HG02571 (cell line): ENCODE measurements at regions not wholly inside any gene's neighbourhood (a gene's known extent, or its start where the extent isn't known, plus 50 kb on each side); places are given as distances from the start of the nearest gene placed in this dataset.
"Not testable (repeated sequence)": the region's sequence is repeated elsewhere in the genome, so short reads cannot be mapped to it uniquely, and the experiment has no call there.

Experiments
- ATAC-seq: cut with Tn5 transposase; IDR thresholded peaks from one replicate; pipeline ENCODE4 v1.9.1; 2021; ENCODE audit warnings: mild to moderate bottlenecking, moderate library complexity; ENCODE audit not compliant: unreplicated experiment

DNA sequence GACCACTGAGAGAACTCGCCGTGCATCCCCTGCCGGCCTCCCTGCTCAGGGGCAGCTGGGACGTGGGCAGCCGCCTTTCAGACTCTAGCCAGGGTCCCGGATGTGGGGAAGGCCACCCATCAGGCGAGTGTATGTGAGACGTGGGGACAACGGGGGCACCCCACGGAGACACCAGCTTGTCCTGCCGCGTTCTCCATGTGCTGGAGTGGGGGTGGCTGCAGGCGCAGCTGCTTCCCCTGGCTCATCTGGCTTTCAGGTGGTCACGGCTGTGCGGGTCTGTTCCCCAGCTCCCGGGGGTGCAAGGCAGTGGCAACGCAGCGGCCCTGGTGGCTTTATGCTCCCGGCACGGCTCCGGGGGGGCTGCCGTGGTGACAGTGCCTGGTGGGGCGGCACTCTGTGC is 4427.5 kb upstream of the TPTE start:
- not testable (repeated sequence) for ATAC-seq

DNA sequence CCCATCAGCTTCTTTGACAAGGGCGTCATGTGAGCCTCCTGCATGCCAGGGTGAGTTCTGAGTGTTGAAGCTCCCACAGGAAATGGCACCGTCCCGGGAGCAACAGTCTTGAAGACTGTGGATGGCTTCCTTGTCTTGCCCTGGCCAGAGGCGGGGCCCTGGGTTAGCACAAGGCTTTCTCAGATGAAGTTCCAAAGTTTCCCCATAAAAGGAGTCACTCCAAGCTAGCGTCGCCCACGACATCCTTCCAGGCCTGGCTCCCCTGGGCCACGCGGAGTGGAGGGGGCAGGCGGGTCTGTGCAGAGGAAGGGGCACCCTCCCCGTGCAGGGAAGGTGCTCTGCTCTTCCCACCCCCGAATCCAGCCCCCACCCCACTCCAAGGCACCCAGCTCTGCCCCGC is 4426.1 kb upstream of the TPTE start:
- ATAC-seq = not testable (repeated sequence)

DNA sequence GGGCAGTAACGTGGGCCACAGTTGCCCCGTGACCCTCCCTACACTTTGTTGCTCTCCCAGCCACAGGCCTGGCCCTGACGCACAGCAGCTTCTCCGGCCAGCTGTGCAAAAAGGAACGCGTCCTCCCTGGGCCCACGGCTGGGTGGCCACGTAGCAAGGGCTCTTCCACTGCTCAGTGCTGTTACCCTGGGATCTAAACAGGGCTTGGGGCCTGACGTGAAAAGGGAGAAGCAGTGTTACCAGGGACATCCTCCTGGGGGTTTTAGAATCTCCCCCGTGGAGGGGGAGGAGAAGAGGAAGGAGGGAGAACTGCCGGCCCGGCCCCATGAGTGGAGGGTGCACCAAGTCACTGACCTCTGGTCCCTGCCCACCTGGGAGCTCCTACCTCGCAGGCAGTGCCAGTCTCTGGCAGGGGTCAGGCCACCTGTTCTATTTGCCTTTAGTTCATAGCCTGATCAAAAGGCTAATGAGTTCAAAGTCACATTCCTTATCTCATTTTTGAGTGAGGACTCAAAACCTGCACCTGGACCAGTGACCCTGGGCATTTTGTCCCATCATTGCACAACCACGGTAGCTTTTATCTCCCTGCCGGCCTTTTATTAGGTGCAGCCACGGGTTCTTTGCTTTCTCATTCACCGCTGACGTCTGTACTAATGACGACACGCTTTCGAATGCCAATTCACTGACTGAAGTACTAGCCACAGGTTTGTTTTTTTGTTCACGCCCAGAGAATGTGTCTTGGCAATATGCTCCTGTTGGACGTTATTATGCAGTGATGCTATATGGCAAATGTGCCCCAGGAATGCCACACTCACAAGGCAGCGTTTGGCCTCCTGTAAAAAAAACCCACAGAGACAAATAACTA is 4424.6 kb upstream of the TPTE start:
- not testable (repeated sequence) for ATAC-seq

DNA sequence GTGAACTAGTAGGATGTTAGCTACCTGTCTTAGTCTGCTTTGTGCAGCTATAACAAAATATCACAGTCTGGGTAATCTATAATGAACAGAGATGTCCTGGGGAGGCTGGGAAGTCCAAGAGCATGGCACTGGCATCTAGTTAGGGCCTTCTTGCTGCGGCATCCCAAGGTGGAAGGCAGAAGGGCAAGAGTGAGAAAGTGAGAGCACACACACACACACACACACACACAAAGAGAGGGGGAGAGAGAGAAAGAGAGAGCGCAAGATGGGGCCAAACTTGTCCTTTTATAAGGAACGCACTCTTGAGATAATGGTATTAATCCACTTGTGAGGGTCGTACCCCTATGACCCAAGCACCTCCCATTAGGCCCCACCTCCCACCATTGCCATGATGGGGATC is 4423.6 kb upstream of the TPTE start:
- not testable (repeated sequence) for ATAC-seq

DNA sequence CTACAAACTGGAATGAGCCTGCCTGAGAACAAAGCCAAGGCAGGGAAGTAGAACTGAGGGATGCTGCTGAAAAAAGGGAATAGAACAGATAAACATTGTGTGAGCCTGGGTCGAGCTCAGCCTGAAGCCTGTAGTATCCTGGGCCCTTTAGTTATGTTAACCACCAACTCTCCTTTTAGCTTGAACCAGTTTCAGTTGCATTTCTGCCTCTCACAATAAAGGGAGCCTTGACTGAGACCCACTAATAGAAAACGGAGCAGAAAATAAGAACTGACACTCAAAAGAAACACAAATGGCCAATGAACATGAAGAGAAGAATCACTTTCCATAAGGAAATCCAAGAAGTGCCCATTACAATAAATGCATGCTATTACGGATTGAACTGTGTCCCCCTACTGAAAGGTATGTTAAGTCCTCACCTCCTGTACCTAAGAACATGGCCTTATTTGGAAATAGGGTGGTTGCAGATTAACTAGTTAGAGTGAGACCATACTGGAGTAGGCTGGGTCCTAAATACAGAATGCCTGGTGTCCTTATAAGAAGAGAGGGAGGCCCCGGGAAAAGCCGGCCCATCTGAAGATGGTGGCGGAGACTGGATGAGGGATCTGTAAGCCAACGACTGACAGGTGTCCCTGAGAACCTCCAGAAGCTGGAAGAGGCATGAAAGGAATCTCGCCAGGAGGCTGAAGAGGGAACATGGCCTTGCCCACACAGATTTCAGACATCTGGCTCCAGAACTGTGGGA is 4423.0 kb upstream of the TPTE start:
- not testable (repeated sequence) for ATAC-seq

DNA sequence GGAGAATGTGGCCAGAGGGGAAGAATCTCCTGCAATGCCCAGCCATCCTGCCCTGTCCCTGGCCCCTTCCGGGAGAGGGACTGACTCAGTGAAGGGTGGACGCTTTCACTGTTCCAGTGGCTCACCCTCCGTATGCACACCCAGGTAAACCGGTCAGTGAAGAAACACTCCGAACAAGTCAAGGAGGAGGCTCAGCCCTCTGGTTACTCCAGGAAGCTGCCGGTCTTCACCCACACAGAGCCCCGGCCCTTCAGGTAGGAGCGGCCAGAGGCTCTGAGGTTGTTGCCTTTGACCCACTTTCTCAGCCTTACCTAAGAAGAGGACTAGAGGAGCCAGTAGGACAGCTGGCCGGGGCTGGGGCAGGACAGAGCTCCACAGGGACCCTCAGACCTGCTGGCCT is 4419.8 kb upstream of the TPTE start:
- ATAC-seq = not testable (repeated sequence)

DNA sequence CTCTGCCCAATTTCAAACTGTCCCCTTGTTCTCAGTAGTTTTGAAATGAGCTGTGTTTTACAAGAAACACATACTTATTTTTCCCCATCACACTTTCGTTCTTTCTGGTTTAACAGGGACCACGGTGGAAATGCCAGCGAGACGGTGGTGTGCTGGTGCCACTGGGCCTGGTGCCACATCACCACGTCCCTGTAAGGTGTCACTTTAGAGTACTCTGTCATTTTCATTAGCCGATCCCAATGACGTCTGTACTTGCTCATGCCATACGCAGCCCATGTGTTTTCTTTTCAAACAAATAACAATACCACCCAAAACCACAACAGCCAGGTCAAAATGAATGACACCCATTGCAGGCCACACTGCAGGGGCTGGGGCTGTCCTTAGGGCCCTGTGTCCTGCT is 4416.8 kb upstream of the TPTE start:
- not testable (repeated sequence) for ATAC-seq

DNA sequence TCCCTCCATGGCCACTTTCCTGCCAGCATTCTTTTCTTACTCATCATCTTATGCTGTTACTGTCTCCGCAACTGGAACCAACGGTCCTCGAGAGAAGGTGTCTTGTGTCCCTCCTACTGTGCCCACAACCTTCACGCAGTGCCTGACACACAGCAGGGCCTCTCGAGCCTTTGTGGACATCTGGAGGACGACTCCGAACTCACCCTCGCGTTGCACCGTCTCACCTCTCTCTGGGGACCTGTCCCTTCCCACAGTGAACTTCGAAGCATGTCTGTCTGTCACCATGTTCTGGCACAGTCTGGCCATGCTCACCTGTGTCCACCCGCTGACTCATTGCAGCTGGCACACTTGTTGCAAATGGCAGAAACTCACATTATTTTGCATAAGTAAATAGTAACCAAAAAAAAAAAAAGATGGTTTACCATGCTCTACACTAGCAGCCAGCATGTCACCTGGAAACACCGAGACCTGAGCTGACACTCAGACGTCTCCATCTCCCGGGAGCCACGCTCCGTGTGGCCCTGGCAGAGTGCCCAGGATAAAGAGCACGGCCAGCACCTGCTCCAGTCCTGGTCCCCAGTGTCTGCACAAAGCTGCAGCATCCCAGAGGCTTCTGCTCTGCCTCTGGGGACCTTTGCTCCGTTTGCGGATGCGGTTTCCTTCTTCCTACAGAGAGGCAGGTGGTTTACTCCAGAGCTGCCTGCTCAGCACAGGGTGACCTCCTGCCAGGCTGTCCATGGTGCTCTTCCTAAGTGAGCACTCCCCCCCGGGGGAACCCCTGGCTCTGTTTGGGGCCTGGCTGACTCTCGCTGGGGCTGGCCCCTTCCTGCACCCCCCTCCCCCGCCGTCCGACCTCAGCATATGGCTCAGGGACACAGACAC is 4414.5 kb upstream of the TPTE start:
- ATAC-seq = not testable (repeated sequence)

DNA sequence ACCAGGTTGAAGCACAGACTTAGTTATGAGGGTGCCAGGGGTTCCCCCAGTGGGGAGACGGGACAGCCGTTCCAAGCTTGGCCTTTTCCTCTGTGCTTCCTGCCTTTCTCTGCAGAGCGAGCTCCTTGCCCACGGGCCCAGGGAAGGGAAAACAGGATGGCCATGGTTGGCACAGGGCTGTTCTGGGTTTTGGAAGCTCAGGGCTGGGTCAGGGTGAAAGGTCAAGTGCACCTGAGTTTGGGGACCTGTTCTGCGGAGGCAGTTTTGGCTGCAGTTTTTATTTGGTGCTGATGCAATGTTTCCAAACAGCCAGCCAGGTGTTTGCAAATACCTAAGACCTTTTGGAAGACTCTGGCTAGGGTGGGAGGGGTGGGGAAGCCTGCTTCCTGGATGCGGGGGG is 4412.5 kb upstream of the TPTE start:
- not testable (repeated sequence) for ATAC-seq

DNA sequence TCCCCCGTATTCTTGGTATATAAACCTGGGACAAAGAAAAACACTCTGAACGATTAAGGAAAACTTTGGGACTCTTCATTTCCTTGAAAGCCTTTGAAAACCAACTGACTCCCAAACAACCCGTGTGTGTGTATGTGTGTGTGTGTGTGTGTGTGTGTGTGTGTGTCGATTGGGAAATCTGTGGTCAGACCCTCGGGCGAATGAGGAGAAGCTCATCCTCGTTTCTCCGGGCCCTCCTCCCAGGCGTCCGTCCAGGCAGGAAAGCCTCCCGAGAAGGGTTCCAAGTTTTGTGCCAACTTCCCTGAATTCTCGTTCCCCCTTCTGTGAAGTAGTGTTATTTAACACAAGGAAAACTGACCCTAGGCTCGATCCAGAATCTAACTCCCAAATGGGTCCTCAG is 4411.6 kb upstream of the TPTE start:
- not testable (repeated sequence) for ATAC-seq

DNA sequence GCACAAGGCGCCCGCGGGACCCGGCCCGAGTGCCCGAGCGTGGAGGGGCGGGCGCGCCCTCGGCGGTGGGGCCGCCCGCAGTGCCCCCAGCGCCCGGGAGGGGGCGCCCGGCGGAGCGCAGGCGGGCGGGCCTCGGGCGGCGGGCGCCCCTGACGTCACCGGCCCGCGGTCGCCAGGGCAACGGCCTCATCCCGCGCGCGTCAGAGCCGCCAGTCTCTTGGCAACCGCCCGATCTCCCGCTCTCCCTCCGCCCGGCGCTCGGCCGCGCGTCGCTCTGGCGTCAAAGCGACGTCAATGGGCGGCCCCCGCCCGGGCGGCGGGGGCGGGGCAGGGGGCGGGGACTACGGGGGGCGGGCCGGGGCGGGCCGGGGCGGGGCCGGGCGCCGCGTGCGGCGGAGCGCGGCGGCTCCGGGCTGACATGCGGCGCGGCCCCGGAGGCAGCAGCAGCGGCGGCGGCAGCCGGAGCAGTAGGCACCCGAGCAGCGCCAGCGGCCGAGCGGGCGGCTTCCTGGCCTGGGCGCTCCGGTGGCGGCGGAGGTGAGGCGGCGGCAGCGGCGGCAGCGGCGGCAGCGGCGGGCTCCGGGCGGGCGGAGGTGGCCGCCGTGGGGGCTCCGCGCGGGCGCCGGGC is 4410.6 kb upstream of the TPTE start:
- peak; percentile 80 for ATAC-seq

DNA sequence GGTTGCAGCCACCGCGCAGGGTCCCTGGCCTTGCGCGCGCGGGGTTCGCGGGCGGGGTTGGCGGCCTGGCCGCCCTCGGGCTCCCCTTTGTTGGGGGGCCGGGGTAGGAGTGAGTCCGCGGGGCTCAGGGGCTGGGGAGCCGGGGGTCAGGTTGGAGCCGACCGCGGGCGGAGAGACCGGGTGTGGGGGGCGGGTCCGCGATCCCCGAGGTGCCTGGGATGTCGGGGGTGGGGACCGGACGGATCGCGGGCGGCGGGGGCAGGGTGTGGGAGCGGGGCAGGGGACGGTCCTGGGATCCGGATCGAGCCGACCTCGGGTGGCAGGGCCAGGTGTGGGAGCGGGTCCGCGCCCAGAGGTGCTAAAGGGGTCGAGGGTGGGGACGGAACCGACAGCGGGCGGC is 4410.0 kb upstream of the TPTE start:
- ATAC-seq = peak; percentile 14

DNA sequence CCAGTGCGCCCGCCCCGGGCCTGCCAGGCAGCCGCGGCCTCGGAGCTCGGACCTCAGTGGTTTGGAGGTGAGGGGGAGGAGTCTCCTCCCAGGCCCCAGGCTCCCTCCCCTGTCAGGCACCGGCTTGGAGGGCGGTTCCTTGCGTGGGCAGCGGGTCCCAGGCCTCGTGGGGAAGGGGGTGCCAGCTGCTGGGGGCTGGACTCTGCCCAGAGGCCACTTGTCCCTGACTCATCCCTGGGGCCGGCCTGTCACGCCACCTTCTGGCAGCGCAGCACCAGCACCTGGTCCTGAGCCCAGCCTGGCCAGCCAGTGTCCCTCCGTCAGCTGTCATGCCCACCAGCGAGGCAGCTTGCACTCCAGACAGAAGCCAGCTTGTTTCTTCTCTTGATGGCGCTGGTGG is 4403.0 kb upstream of the TPTE start:
- not testable (repeated sequence) for ATAC-seq

DNA sequence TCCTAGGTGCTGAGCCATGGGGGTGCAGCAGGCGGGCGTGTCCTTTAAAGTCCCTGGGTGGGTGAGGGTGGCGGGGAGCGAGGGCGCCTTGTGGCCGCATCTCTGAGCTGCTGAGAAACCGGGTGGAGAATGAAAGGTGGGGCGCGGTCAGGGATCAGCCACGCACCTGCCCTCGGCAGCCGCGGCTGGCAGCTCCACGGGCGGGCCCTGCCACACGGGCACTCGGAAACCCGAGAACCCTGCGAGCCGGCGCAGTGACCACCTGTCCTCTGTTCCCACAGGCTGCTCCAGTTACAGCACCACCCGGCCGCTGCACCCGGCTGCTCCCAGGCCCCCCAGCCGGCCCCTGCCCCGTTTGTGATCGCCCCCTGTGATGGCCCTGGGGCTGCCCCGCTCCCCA is 4400.5 kb upstream of the TPTE start:
- ATAC-seq = not testable (repeated sequence)

DNA sequence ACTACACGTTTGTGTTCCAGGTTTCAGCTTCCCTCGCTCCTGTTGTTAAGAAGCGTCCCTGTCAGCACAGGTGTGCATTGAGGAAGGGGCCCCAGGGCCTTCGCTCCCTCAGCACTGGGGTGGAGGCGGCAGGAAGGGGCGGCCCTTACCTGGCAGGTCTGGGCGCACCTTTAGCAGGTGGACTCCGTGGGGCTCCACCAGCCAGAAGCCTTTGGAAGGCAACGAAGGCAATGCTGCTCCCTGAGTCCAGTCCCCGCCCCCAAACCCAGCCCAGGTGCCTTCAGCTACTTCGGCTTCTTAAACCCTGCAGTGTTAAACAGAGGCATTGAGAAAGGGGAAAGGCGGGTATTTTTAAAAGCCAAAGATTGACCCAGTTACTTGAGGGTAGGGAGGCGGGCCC is 4398.8 kb upstream of the TPTE start:
- ATAC-seq = not testable (repeated sequence)

DNA sequence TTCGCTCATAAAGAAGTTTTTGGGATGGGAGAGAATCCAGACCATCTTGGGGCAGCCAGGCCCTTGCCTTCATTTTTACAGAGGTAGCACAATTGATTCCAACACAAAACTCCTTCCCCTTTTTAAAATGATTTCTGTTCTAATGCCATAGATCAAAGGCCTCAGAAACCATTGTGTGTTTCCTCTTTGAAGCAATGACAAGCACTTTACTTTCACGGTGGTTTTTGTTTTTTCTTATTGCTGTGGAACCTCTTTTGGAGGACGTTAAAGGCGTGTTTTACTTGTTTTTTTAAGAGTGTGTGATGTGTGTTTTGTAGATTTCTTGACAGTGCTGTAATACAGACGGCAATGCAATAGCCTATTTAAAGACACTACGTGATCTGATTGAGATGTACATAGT is 4398.2 kb upstream of the TPTE start:
- ATAC-seq = not testable (repeated sequence)

DNA sequence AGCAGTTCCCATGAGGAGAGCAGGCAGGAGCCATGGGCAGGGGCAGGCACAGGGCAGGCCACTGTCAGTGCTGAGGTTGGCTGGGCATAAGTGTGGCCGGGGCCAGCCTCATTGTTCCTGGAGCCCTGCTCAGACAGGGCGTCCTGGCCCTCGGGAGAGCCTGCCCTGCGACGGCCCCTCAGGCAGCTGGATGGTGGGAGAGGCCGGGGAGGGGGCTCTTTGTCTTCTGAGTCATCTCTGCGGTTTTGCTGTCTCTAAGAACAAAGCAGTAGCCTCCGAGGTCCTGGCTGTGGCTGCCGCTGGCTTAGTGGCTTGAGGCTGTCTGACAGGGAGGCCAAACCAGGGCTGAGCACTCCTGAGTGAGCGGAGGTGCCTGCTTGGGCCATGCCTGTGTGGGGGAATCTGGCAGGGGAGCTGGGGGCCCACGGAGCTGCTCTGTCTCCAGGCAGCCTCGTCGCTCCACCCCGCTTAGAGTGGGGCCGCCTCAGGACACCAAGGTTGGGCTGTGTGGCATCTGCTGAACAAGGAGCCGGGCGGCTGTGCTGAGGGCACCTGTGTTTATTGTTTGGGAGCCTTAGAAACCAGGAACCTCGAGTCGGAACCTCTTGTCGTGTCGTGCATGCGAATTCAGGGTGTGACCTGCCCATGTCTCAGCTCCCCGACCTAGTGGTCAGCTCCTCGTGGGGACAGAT is 4395.7 kb upstream of the TPTE start:
- ATAC-seq = not testable (repeated sequence)

DNA sequence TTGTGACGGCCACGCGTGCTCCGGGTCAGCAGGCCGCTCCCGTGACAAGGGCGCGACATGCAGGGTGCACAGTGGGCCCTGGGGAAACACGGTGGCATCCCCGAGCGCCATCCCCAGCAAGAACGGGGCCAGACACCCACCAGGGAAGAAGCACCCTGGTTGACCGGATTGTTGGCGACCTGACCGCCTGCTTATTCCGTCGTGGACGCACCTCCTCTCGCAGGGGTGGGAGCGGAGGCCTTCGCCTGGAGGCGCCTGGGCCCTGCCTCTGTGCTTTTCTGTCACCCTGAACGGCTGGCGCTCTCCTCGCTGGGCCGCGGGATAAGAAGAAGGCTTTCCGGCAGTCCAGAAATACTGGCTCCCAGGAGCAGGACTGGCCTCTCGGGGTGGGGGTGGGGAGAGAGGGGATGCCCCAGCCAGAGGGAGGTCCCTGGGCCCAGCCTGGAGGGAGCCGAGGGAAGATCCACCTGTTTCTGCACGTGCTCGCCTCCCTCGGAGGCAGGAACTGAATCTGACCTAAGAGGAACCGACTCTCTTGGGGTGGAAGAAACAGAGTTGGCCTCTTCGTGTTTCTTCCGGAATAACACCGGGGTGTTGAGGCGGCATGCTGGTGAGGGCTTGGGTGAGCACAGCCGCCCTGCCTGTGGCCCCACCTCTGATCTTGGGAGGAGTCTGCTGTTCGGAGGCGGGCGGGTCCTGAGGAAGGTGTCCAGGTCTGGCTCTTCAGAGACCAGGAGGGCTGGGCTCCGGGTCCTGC is 4394.2 kb upstream of the TPTE start:
- not testable (repeated sequence) for ATAC-seq

DNA sequence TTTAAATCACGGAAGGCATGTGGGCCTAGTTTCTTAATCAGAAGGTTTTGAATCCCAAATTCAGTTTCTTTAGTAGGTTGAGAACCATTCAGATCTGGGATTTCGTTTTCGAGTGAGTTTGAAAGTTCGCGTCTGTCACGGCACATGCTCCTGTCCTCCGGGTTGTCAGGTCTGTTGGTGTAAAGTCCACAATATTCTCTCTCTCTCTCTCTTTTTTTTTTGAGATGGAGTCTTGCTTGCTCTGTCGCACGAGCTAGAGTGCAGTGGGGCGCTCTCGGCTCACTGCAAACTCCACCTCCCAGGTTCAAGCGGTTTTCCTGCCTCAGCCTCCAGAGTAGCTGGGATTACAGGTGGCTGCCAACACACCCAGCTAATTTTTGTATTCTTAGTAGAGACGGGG is 4390.6 kb upstream of the TPTE start:
- ATAC-seq = not testable (repeated sequence)
